Hepatocyte (in vitro differentiated cells): ENCODE measurements at regions not wholly inside any gene's neighbourhood (a gene's known extent, or its start where the extent isn't known, plus 50 kb on each side); places are given as distances from the start of the nearest gene placed in this dataset.

Experiments
- CTCF ChIP-seq: fragments of 200-600 bp; sonication (generic); IDR thresholded peaks from 2 replicates; pipeline ENCODE4 v1.5.1; 2016; ENCODE audit warnings: antibody characterized with exemption, mild to moderate bottlenecking; ENCODE audit not compliant: poor library complexity
- EZH2 ChIP-seq: fragments of 200-600 bp; sonication (generic); IDR thresholded peaks from 2 replicates; pipeline ENCODE4 v1.6.1; 2016; ENCODE audit warnings: antibody characterized with exemption, mild to moderate bottlenecking, borderline replicate concordance
- EZH2phosphoT487 ChIP-seq: fragments of 200-600 bp; sonication (generic); IDR thresholded peaks from one replicate; pipeline ENCODE4 v1.6.1; 2018; ENCODE audit warnings: antibody characterized with exemption, mild to moderate bottlenecking, low read depth, moderate library complexity; ENCODE audit not compliant: unreplicated experiment, severe bottlenecking

GRCh38 chr3:137463131-137463530 lies 301.0 kb upstream of the SOX14 start:
- TF ChIP-seq CTCF = no peak
- no peak for TF ChIP-seq EZH2
- TF ChIP-seq EZH2phosphoT487 = no peak
